Caco-2 (cell line): ENCODE measurements at regions not wholly inside any gene's neighbourhood (a gene's known extent, or its start where the extent isn't known, plus 50 kb on each side); places are given as distances from the start of the nearest gene placed in this dataset.

Source experiments
- BruUV-seq: library from RNA; stranded (reverse); fragments of 400-500 nt; replicated peaks from 2 replicates; lab custom pipeline; 2021; lab: Mats Ljungman, UMichigan
- CTCF ChIA-PET: fragments of 300-600 bp; sonication (Branson Sonifier 250); formaldehyde crosslinking; loops from one replicate; lab custom pipeline; 2022; ENCODE audit warnings: antibody characterized with exemption; lab: Charles Lee
- POLR2A ChIA-PET: fragments of 300-600 bp; sonication (Branson Sonifier 250); formaldehyde crosslinking; loops from one replicate; lab custom pipeline; 2022; ENCODE audit warnings: antibody characterized with exemption; lab: Charles Lee
- DNase-seq, 2 experiments: peaks; one replicate each; pipeline versions ENCODE4 v3.0.0 to v3.0.0-alpha.2; 2020 to 2022
- H3K27me3 ChIP-seq: replicated peaks from 2 replicates; pipeline ENCODE4 v1.6.0; 2011; ENCODE audit warnings: low read length; ENCODE audit not compliant: control insufficient read depth, insufficient read depth
- H3K36me3 ChIP-seq: 2 replicates; pipeline ENCODE4 v1.5.1; 2011; ENCODE audit warnings: low read length; ENCODE audit not compliant: control insufficient read depth, insufficient read depth
- H3K4me1 ChIP-seq: fragments of 250-450 bp; sonication (Bioruptor Pico); 2 replicates; pipeline ENCODE4 v1.5.1; 2020; ENCODE audit warnings: mild to moderate bottlenecking
- H3K4me3 ChIP-seq: 2 replicates; pipeline ENCODE4 v1.5.1; 2011; ENCODE audit warnings: low read depth, mild to moderate bottlenecking, control low read depth, low read length
- H3K9me3 ChIP-seq: fragments of 250-450 bp; sonication (Bioruptor Pico); 2 replicates; pipeline ENCODE4 v1.5.1; 2020; ENCODE audit warnings: mild to moderate bottlenecking, moderate library complexity
- H3K27ac Mint-ChIP-seq: one replicate; pipeline ENCODE4 v1.8.0; 2022; ENCODE audit warnings: mixed read lengths; ENCODE audit not compliant: unreplicated experiment
- H3K27me3 Mint-ChIP-seq: one replicate; pipeline ENCODE4 v1.8.0; 2022; ENCODE audit warnings: mixed read lengths; ENCODE audit not compliant: insufficient read depth, unreplicated experiment
- H3K36me3 Mint-ChIP-seq: one replicate; pipeline ENCODE4 v1.8.0; 2022; ENCODE audit warnings: mild to moderate bottlenecking, mixed read lengths; ENCODE audit not compliant: insufficient read depth, unreplicated experiment
- H3K4me1 Mint-ChIP-seq: one replicate; pipeline ENCODE4 v1.8.0; 2022; ENCODE audit warnings: low read depth, mixed read lengths; ENCODE audit not compliant: unreplicated experiment
- H3K4me3 Mint-ChIP-seq: one replicate; pipeline ENCODE4 v1.8.0; 2022; ENCODE audit warnings: mild to moderate bottlenecking, moderate library complexity, mixed read lengths; ENCODE audit not compliant: unreplicated experiment
- H3K9me3 Mint-ChIP-seq: one replicate; pipeline ENCODE4 v1.8.0; 2022; ENCODE audit warnings: mixed read lengths; ENCODE audit not compliant: unreplicated experiment
- intact Hi-C: fragments of 100-400 bp; cut with micrococcal nuclease; formaldehyde crosslinking; loops from one replicate; pipeline ENCODE4 v1.10.0; 2022; ENCODE audit not compliant: unreplicated experiment
- TF ChIP-seq, protein P1 (sequence below), 2 experiments: fragments of 200-600 bp in 1 of 2; IDR thresholded peaks; 1 replicate in 1 of 2; 2 replicates in 1 of 2; pipeline versions ENCODE4 v1.5.1 to v1.8.0; 2011 to 2022; ENCODE audit warnings: antibody characterized with exemption in 1 of 2, control low read depth in 1 of 2, inconsistent platforms in 1 of 2, low read depth in 1 of 2, low read length in 1 of 2, mild to moderate bottlenecking in 1 of 2, moderate library complexity in 1 of 2; ENCODE audit not compliant: insufficient read depth in 1 of 2, severe bottlenecking in 1 of 2, unreplicated experiment in 1 of 2

GRCh38 chr7:108662783-108663362, 93.2 kb downstream of the DNAJB9 start:
- H3K4me3 ChIP-seq, result no peak overlapping the region
- intact Hi-C loops, result loop anchor here (5.0 to 10.0 kb wide), 2 partner anchors 144 to 212 kb away; no protein-coding TSS in a partner anchor
- Mint-ChIP-seq H3K4me3 (no peak overlapping the region), H3K4me1 (peaks cover 7% of the 10 kb centered on the region), H3K27me3 (no peaks in the 10 kb centered on the region), H3K27ac (no peak overlapping the region), H3K36me3 (no peaks in the 10 kb centered on the region), H3K9me3 (peaks cover 19% of the 10 kb centered on the region)
- ChIA-PET CTCF (no interaction called here), POLR2A (no interaction called here)
- H3K27me3 ChIP-seq, result no peaks in the 10 kb centered on the region
- TF ChIP-seq, protein P1, sequence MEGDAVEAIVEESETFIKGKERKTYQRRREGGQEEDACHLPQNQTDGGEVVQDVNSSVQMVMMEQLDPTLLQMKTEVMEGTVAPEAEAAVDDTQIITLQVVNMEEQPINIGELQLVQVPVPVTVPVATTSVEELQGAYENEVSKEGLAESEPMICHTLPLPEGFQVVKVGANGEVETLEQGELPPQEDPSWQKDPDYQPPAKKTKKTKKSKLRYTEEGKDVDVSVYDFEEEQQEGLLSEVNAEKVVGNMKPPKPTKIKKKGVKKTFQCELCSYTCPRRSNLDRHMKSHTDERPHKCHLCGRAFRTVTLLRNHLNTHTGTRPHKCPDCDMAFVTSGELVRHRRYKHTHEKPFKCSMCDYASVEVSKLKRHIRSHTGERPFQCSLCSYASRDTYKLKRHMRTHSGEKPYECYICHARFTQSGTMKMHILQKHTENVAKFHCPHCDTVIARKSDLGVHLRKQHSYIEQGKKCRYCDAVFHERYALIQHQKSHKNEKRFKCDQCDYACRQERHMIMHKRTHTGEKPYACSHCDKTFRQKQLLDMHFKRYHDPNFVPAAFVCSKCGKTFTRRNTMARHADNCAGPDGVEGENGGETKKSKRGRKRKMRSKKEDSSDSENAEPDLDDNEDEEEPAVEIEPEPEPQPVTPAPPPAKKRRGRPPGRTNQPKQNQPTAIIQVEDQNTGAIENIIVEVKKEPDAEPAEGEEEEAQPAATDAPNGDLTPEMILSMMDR (IDR thresholded peaks at IDR 0.05; ENCODE audit: insufficient read depth in 1 of 2, low read depth in 1 of 2, low read length in 1 of 2, severe bottlenecking in 1 of 2, unreplicated experiment in 1 of 2), result no peak
- H3K4me1 ChIP-seq, result no peaks in the 10 kb centered on the region
- H3K9me3 ChIP-seq, result no peaks in the 10 kb centered on the region
- DNase-seq, result no peak
- no peaks in the 10 kb centered on the region for H3K36me3 ChIP-seq
- no TSS peak for BruUV-seq

DNA sequence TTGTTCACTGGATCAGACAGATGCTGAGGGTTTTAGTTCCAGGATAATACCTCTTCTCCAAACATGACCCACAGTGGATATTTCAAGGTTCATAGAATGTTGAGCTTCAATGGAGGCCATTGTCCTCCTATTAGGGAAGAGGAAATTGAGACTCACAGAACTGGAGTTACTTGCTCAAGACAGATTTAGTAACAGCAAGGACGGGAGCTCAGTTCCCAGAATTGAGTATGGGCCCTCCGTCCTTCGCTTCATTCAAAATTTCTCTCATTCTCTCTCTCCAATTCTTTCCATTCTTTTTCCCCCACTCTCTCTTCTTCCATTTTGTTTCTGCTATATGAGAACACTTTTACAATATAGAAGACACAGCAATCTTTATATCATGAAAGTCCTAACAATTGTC, 94.0 kb downstream of the DNAJB9 start:
- Mint-ChIP-seq H3K36me3 (no peaks in the 10 kb centered on the region), H3K27ac (no peak overlapping the region), H3K9me3 (peaks cover 27% of the 10 kb centered on the region), H3K27me3 (no peaks in the 10 kb centered on the region), H3K4me3 (no peak overlapping the region), H3K4me1 (peaks cover 7% of the 10 kb centered on the region)
- Histone ChIP-seq H3K9me3 (no peaks in the 10 kb centered on the region), H3K27me3 (no peaks in the 10 kb centered on the region), H3K4me3 (no peak overlapping the region), H3K4me1 (no peaks in the 10 kb centered on the region), H3K36me3 (no peaks in the 10 kb centered on the region)
- BruUV-seq, result no TSS peak
- DNase-seq, result no peak
- intact Hi-C loops, result loop anchor here (5.0 to 10.0 kb wide), 2 partner anchors 144 to 211 kb away; no protein-coding TSS in a partner anchor
- POLR2A ChIA-PET, result no interaction called here
- TF ChIP-seq, protein P1 (IDR thresholded peaks at IDR 0.05; ENCODE audit: insufficient read depth in 1 of 2, low read depth in 1 of 2, low read length in 1 of 2, severe bottlenecking in 1 of 2, unreplicated experiment in 1 of 2), result no peak
- CTCF ChIA-PET, result no interaction called here

- H3K4me1 ChIP-seq, result no peaks in the 10 kb centered on the region; the same call in 1 of the 2 replicates
- TF ChIP-seq, protein P1 (IDR thresholded peaks at IDR 0.05; ENCODE audit: insufficient read depth in 1 of 2, low read depth in 1 of 2, low read length in 1 of 2, severe bottlenecking in 1 of 2, unreplicated experiment in 1 of 2), result no peak
- peaks cover 3% of the 10 kb centered on the region; the same call in 1 of the 2 replicates for H3K9me3 ChIP-seq
- BruUV-seq, result no TSS peak
- Mint-ChIP-seq H3K4me3 (no peak overlapping the region), H3K27ac (no peak overlapping the region), H3K4me1 (peaks cover 7% of the 10 kb centered on the region), H3K9me3 (peaks cover 27% of the 10 kb centered on the region), H3K27me3 (no peaks in the 10 kb centered on the region), H3K36me3 (no peaks in the 10 kb centered on the region)
- no peaks in the 10 kb centered on the region for H3K36me3 ChIP-seq
- H3K27me3 ChIP-seq, result no peaks in the 10 kb centered on the region
- DNase-seq, result peak in 1 of 2 experiments; percentile 13
- CTCF ChIA-PET, result no interaction called here
- POLR2A ChIA-PET, result no interaction called here
- intact Hi-C loops, result loop anchor here (1.0 to 10.0 kb wide), 3 partner anchors 64 to 208 kb away; no protein-coding TSS in a partner anchor
- no peak overlapping the region for H3K4me3 ChIP-seq
Observed at GRCh38 chr7:108667216-108667615, 97.5 kb downstream of the DNAJB9 start.
